IPS-18c (cell line): ENCODE measurements at regions not wholly inside any gene's neighbourhood (a gene's known extent, or its start where the extent isn't known, plus 50 kb on each side); places are given as distances from the start of the nearest gene placed in this dataset.

Experiments used
- H3K4me3 ChIP-seq: 2 replicates; pipeline ENCODE4 v1.7.0; 2013; ENCODE audit warnings: low read depth, mild to moderate bottlenecking, low read length, moderate library complexity; ENCODE audit not compliant: insufficient read depth
- H3K9me3 ChIP-seq: one replicate; pipeline ENCODE4 v1.6.1; 2013; ENCODE audit warnings: mild to moderate bottlenecking, low read length, moderate library complexity; ENCODE audit not compliant: control insufficient read depth, insufficient read depth

GRCh38 chr2:7900593-7900992 is 781.3 kb upstream of the ID2 start:
- Histone ChIP-seq H3K4me3 (no peak overlapping the region), H3K9me3 (no peaks in the 10 kb centered on the region)

GRCh38 chr2:7902251-7902765 is 779.5 kb upstream of the ID2 start:
- H3K4me3 ChIP-seq: no peak overlapping the region
- no peaks in the 10 kb centered on the region for H3K9me3 ChIP-seq

GRCh38 chr2:7904319-7904718 is 777.5 kb upstream of the ID2 start:
- no peaks in the 10 kb centered on the region for H3K9me3 ChIP-seq

GRCh38 chr2:7905756-7906155 is 776.1 kb upstream of the ID2 start:
- no peak overlapping the region for H3K4me3 ChIP-seq
- no peaks in the 10 kb centered on the region for H3K9me3 ChIP-seq

More at GRCh38 chr2:7904319-7904718, 777.5 kb upstream of the ID2 start:
- no peak overlapping the region for H3K4me3 ChIP-seq

GRCh38 chr2:7906431-7906830 is 775.4 kb upstream of the ID2 start:
- H3K4me3 ChIP-seq: no peak overlapping the region
- no peaks in the 10 kb centered on the region for H3K9me3 ChIP-seq

- Histone ChIP-seq H3K4me3 (no peak overlapping the region), H3K9me3 (no peaks in the 10 kb centered on the region)
Measured at GRCh38 chr2:7907041-7907440, 774.8 kb upstream of the ID2 start.

GRCh38 chr2:7910752-7911151 is 771.1 kb upstream of the ID2 start:
- Histone ChIP-seq H3K9me3 (no peaks in the 10 kb centered on the region), H3K4me3 (no peak overlapping the region)

- Histone ChIP-seq H3K4me3 (no peak overlapping the region), H3K9me3 (no peaks in the 10 kb centered on the region)
Measured at GRCh38 chr2:7911196-7911595, 770.7 kb upstream of the ID2 start.

- Histone ChIP-seq H3K9me3 (no peaks in the 10 kb centered on the region), H3K4me3 (no peak overlapping the region)
Measured at GRCh38 chr2:7913974-7914373, 767.9 kb upstream of the ID2 start.

GRCh38 chr2:7915302-7916091 is 766.4 kb upstream of the ID2 start:
- H3K4me3 ChIP-seq: no peak overlapping the region
- H3K9me3 ChIP-seq: no peaks in the 10 kb centered on the region

GRCh38 chr2:7916670-7917069 is 765.2 kb upstream of the ID2 start:
- Histone ChIP-seq H3K4me3 (no peak overlapping the region), H3K9me3 (no peaks in the 10 kb centered on the region)

- no peak overlapping the region for H3K4me3 ChIP-seq
- no peaks in the 10 kb centered on the region for H3K9me3 ChIP-seq
Measured at GRCh38 chr2:7919510-7919909, 762.3 kb upstream of the ID2 start.

- H3K4me3 ChIP-seq: no peak overlapping the region
- no peaks in the 10 kb centered on the region for H3K9me3 ChIP-seq
Measured at GRCh38 chr2:7924023-7924762, 757.7 kb upstream of the ID2 start.

GRCh38 chr2:7925506-7925905 is 756.4 kb upstream of the ID2 start:
- H3K9me3 ChIP-seq: no peaks in the 10 kb centered on the region
- H3K4me3 ChIP-seq: no peak overlapping the region

- no peaks in the 10 kb centered on the region for H3K9me3 ChIP-seq
- H3K4me3 ChIP-seq: no peak overlapping the region
Measured at GRCh38 chr2:7927691-7928090, 754.2 kb upstream of the ID2 start.

- Histone ChIP-seq H3K4me3 (no peak overlapping the region), H3K9me3 (no peaks in the 10 kb centered on the region)
Measured at GRCh38 chr2:7929281-7929680, 752.6 kb upstream of the ID2 start.

GRCh38 chr2:7930800-7931635 is 750.8 kb upstream of the ID2 start:
- Histone ChIP-seq H3K9me3 (no peaks in the 10 kb centered on the region), H3K4me3 (no peak overlapping the region)
